Transverse colon (tissue), 4 donors: ENCODE measurements at regions not wholly inside any gene's neighbourhood (a gene's known extent, or its start where the extent isn't known, plus 50 kb on each side); places are given as distances from the start of the nearest gene placed in this dataset.

Source experiments
- DNase-seq: peaks from one replicate; pipeline ENCODE4 v3.0.0-alpha.2; 2019
- H3K27ac ChIP-seq, 4 donors: fragments of 200-600 bp; sonication (generic); 2 replicates each; pipeline ENCODE4 v1.5.1; 2016 to 2018; ENCODE audit warnings: inconsistent platforms in 4 of 4
- H3K27me3 ChIP-seq: fragments of 200-600 bp; sonication (generic); 2 replicates; pipeline ENCODE4 v1.5.1; 2017; ENCODE audit warnings: inconsistent platforms
- H3K36me3 ChIP-seq, 4 donors: fragments of 200-600 bp; sonication (generic); 2 replicates each; pipeline ENCODE4 v1.5.1; 2017 to 2019; ENCODE audit warnings: inconsistent platforms in 4 of 4
- H3K4me1 ChIP-seq, 4 donors: fragments of 200-600 bp; sonication (generic); 2 replicates each; pipeline ENCODE4 v1.5.1; 2017 to 2020; ENCODE audit warnings: inconsistent platforms in 4 of 4
- H3K4me3 ChIP-seq, 4 donors: fragments of 200-600 bp; sonication (generic); 1 replicate in 1 of 4; 2 replicates in 3 of 4; pipeline versions ENCODE4 v1.5.1 to v1.6.1; 2017 to 2019; ENCODE audit warnings: inconsistent platforms in 4 of 4
- H3K9me3 ChIP-seq, 2 donors: fragments of 200-600 bp; sonication (generic); 2 replicates each; pipeline ENCODE4 v1.5.1; 2017 to 2019; ENCODE audit warnings: inconsistent platforms in 2 of 2
- EP300 ChIP-seq: sonication (generic); formaldehyde crosslinking; IDR thresholded peaks from one replicate; pipeline ENCODE4 v1.6.1; 2017; ENCODE audit warnings: antibody characterized with exemption, low read depth
- POLR2A ChIP-seq: fragments of 450-650 bp; IDR thresholded peaks from one replicate; pipeline ENCODE4 v1.6.1; 2016; ENCODE audit warnings: antibody characterized with exemption, mild to moderate bottlenecking, moderate library complexity
- POLR2AphosphoS5 ChIP-seq, 3 donors: sonication (generic); formaldehyde crosslinking; IDR thresholded peaks; one replicate each; pipeline ENCODE4 v1.6.1; 2016; ENCODE audit warnings: antibody characterized with exemption in 3 of 3
- WGBS, 2 donors: methylation state at CpG; one replicate each; pipeline ENCODE4 v1.1.5; 2018; ENCODE audit warnings: low coverage in 1 of 2; 5-methylcytosine and 5-hydroxymethylcytosine counted together
- in situ Hi-C, 4 donors: fragments of 200-750 bp; cut with MboI; loops; one replicate each; pipeline versions ENCODE4 v1.15.0 to v1.15.1; 2017; ENCODE audit warnings: low sequenced_read_pairs in 3 of 4, low pct_ligation_motif_present in 1 of 4, low pct_unique_long_range_greater_than_20kb in 1 of 4
- intact Hi-C: fragments of 100-400 bp; cut with DNase I; formaldehyde crosslinking; loops from one replicate; pipeline ENCODE4 v1.15.1; 2023; ENCODE audit warnings: low total_unique reads
- TF ChIP-seq, protein P1 (sequence below), 5 experiments: fragments of 200-600 bp in 3 of 5; fragments of 450-650 bp in 2 of 5; sonication (generic) in 3 of 5; IDR thresholded peaks; 1 replicate in 2 of 5; 2 replicates in 3 of 5; pipeline ENCODE4 v1.5.1; 2016 to 2017; ENCODE audit warnings: antibody characterized with exemption in 5 of 5, inconsistent platforms in 3 of 5, mild to moderate bottlenecking in 2 of 5, moderate library complexity in 1 of 5

DNA sequence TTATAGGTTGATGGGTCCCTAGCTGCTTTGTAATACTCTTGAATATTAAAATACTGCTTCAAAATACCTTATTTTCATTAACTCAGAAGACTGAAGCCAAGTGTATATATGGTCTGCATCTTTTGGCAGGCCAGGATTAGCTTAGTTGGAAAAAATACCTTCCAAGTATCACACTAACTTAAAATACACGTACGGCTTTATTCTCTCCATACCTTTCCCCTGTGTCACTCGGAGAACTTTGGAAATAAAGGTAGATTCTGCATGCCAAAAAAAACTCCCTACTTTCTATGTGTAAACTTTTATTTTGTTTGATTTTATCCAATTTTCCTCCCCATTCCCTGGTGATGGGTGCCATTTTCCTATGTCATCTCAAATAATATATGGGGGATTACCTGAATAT is 422.3 kb upstream of the MDFIC2 start:
- no peak for DNase-seq
- intact Hi-C loops (no loop called here), in situ Hi-C loops (no loop called here)
- 94 to 95% methylated on average over 3 of the region's 3 CpGs for WGBS, 2 donors
- Histone ChIP-seq H3K36me3 (no peaks in the 10 kb centered on the region), H3K4me1 (no peaks in the 10 kb centered on the region), H3K27me3 (no peaks in the 10 kb centered on the region), H3K9me3 (no peaks in the 10 kb centered on the region), H3K27ac (no peak overlapping the region), H3K4me3 (no peak overlapping the region)
- TF ChIP-seq, protein P1, sequence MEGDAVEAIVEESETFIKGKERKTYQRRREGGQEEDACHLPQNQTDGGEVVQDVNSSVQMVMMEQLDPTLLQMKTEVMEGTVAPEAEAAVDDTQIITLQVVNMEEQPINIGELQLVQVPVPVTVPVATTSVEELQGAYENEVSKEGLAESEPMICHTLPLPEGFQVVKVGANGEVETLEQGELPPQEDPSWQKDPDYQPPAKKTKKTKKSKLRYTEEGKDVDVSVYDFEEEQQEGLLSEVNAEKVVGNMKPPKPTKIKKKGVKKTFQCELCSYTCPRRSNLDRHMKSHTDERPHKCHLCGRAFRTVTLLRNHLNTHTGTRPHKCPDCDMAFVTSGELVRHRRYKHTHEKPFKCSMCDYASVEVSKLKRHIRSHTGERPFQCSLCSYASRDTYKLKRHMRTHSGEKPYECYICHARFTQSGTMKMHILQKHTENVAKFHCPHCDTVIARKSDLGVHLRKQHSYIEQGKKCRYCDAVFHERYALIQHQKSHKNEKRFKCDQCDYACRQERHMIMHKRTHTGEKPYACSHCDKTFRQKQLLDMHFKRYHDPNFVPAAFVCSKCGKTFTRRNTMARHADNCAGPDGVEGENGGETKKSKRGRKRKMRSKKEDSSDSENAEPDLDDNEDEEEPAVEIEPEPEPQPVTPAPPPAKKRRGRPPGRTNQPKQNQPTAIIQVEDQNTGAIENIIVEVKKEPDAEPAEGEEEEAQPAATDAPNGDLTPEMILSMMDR (IDR thresholded peaks at IDR 0.05) = no peak
- TF ChIP-seq POLR2A = no peak
- TF ChIP-seq EP300 = no peak
- no peak for TF ChIP-seq POLR2AphosphoS5 (IDR thresholded peaks at IDR 0.05)

DNA sequence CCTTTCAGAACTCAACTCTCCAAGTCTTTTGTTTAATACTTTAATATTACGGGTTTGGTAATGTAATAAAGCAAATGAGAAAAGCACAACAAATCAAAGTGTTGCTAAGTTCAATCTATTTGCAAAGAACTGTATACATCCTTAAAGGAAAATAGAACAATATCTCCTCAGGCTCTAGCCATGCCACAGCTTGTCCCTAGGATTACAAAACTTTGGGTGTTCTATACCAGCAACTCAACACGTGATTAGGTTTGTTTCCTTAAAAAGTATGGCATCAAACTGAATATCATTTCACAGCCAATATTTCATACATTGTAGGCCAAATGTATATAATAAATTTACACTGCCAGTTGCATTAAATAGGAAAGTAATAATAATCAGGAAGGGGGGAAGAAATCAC is 418.6 kb upstream of the MDFIC2 start:
- in situ Hi-C loops = no loop called here
- DNase-seq = no peak
- no peaks in the 10 kb centered on the region for H3K9me3 ChIP-seq
- no peak overlapping the region for H3K27ac ChIP-seq
- TF ChIP-seq POLR2A = no peak
- TF ChIP-seq, protein P1 (IDR thresholded peaks at IDR 0.05) = no peak
- TF ChIP-seq POLR2AphosphoS5 (IDR thresholded peaks at IDR 0.05) = no peak
- no peak for TF ChIP-seq EP300
- no peaks in the 10 kb centered on the region for H3K36me3 ChIP-seq
- no peaks in the 10 kb centered on the region for H3K27me3 ChIP-seq
- H3K4me3 ChIP-seq = no peak overlapping the region
- intact Hi-C loops = no loop called here
- 76 to 88% methylated on average over 2 of the region's 2 CpGs for WGBS, 2 donors
- H3K4me1 ChIP-seq = no peaks in the 10 kb centered on the region

DNA sequence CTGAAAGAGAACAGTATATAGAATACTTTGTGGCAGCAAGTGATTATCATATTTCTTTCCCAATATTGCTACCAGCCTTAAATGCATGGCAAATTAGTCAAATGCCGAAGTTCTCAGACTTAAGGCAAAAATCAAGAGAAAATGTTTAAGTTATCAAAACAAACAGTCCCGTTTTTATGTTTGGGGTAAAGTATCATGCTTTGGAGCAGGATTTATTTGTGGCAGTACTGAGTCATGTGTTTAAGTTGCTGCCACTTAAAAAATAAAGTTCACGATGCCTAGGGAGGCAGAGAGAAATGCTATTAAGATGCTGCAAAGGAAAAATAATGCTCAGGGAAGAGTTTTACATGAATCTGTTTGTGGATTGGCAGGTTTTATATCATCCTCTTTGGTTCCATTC is 417.4 kb upstream of the MDFIC2 start:
- in situ Hi-C loops = no loop called here
- no peaks in the 10 kb centered on the region for H3K4me1 ChIP-seq
- no peaks in the 10 kb centered on the region for H3K9me3 ChIP-seq
- 61 to 65% methylated on average over 3 of the region's 3 CpGs for WGBS, 2 donors
- TF ChIP-seq, protein P1 (IDR thresholded peaks at IDR 0.05) = no peak
- TF ChIP-seq POLR2A (no peak), EP300 (no peak), POLR2AphosphoS5 (IDR thresholded peaks at IDR 0.05) (no peak)
- no peak overlapping the region for H3K27ac ChIP-seq
- DNase-seq = no peak
- intact Hi-C loops = no loop called here
- H3K36me3 ChIP-seq = no peaks in the 10 kb centered on the region
- no peak overlapping the region for H3K4me3 ChIP-seq
- H3K27me3 ChIP-seq = no peaks in the 10 kb centered on the region

DNA sequence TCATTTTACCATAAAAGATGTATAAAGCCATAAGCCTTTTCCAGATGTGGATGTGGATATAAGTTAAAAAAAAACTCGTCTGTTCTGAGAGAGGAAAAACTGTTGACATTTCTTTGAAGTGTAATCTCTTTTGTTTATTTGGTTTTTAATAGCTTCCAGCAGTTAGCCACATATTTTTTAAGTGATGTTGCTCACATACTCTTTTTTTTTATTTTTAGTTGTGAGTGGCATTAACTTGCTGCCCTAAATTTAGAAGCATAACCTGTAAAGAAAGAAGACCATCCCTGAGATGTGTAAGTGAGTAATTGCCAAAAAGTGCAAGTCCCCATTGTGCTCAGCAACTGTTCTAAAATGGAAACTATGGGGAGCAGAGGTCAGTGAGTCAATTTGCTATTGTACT is 415.9 kb upstream of the MDFIC2 start:
- in situ Hi-C loops = no loop called here
- TF ChIP-seq, protein P1 (IDR thresholded peaks at IDR 0.05) = no peak
- TF ChIP-seq POLR2AphosphoS5 (IDR thresholded peaks at IDR 0.05) = no peak
- TF ChIP-seq POLR2A = no peak
- TF ChIP-seq EP300 = no peak

More for the DNA sequence above, 415.9 kb upstream of the MDFIC2 start:
- DNase-seq = no peak
- H3K27me3 ChIP-seq = no peaks in the 10 kb centered on the region
- intact Hi-C loops = no loop called here
- H3K4me1 ChIP-seq = no peaks in the 10 kb centered on the region
- H3K27ac ChIP-seq = no peak overlapping the region
- WGBS, 2 donors = 8 to 10% methylated on average over 1 of the region's 1 CpG
- no peaks in the 10 kb centered on the region for H3K36me3 ChIP-seq
- no peaks in the 10 kb centered on the region for H3K9me3 ChIP-seq
- H3K4me3 ChIP-seq = no peak overlapping the region
